ENCODE measurements at regions not wholly inside any gene's neighbourhood (a gene's known extent, or its start where the extent isn't known, plus 50 kb on each side); places are given as distances from the start of the nearest gene placed in this dataset.

- DNase-seq: no peak
These were observed 138.0 kb upstream of the GLI2 start for GRCh38 chr2:120597595-120598193.

- no peak for DNase-seq
These were observed 137.3 kb upstream of the GLI2 start for GRCh38 chr2:120598416-120598815.

DNA sequence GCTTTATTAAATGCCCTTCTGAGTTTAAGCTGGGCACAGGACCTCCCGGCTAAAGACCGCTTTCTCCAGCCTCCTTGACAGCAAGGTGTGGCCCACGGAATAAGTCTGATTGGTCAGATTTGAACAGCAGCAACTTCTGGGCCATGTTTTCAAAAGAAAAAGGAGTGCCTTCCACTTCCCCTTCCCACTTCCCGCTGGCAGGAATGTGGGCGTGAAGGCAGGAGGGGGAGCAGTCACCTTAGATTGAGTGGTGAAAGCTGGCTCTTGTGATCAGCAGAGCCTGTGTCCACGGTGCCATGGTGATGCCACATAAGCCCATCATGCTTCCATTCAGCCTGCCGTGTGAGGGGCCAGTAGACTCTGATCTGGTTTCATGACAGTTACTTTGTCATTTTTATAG is 136.6 kb upstream of the GLI2 start:
- DNase-seq: no peak

DNA sequence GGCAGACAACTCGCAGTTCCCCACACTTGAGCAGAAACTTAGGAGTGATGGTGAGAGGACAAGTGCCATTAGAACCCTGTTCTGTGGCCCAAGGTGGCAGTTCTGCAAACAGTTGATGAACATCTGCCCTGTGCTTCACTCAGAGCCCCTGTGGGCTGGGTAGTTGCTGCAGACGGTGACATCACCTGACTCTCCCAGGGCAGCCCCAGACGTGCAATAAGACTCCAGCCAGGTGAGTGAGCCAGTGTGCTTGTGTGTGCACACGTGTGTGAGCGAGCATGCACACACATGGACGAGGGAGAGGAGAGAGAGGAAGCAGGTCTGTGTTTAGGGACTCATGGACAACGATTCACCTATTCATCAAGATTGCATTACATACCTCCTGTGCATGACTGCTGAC is 136.0 kb upstream of the GLI2 start:
- no peak for DNase-seq

GRCh38 chr2:120600335-120600734 is 135.3 kb upstream of the GLI2 start:
- no peak for DNase-seq

- DNase-seq: no peak
These were observed 134.9 kb upstream of the GLI2 start for GRCh38 chr2:120600786-120601185.

- no peak for DNase-seq
These were observed 134.1 kb upstream of the GLI2 start for GRCh38 chr2:120601566-120601965.

GRCh38 chr2:120602251-120602650 is 133.4 kb upstream of the GLI2 start:
- DNase-seq: no peak

- DNase-seq: no peak
These were observed 130.9 kb upstream of the GLI2 start for GRCh38 chr2:120604767-120605166.

DNA sequence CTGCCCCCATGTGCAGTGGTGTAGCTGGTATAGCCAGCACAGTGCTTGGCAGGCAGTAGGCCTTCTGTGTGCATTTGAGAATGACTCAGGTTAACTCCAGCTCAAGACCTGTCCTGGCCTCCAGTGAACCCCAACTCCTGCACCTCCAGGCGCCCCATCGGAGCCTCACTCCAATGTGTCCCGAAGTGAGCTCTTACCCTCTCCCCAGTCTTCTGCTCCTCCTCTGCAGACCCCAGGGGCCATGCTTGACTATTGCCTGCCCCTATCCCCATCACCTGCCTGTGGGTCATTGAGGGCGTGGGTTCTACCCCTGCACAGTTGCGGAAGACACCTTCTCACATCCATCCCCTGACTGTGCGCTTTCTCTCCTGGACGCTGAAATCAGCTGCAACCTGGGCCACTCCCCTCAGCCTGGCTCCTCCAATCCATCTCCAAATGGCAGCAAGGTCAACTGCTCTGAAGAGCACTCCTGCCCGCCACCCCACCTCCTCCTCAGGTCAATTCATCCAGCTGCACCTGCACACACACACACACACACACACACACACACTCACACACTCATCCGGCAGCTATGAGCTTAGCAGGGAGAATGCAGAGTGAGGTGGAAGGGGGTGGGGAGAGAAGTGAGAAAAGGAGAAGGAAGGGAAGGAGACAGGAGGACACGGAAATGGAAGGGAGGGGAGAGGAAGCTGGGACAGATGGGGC is 130.3 kb upstream of the GLI2 start:
- no peak for DNase-seq

DNA sequence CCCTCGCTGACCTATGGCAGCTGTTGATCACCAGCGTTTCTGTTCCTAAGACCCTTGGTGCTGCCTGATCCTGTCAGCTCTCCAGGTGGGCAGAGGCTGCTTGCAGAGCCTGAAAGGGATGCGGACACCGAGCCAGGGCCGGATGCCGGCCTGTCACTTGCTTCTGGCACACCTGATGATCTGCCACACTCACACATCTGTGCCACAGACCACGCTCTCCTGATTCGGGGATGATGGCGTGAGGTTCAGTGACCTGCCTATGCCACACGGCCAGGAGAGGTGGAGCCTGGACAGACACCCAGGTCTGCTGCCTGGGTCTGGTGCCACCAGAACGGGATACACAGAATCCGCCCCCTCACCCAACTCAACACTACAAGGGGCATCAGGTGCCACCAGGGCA is 129.4 kb upstream of the GLI2 start:
- no peak for DNase-seq

DNA sequence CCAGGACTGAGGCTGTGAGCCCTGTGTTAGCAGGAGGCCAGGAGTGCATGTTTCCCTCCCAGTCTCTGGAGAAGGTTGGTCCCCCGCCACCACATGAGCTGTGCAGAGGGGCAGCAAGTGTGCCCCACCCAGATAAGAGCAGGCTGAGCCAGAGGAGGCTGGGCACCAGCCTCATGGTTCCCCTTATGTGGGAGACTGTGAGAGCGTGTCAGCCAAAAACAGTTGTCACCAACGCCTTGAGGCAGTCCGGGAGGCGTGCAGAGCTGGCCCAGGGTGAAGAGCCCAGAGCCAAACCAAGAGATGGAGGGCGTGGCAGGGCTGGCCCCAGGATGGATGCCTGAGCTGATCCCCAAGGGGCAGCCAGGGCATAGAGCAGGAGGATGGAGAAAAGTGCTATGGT is 128.7 kb upstream of the GLI2 start:
- DNase-seq: no peak

- no peak for DNase-seq
These were observed 128.2 kb upstream of the GLI2 start for GRCh38 chr2:120607506-120607905.

- DNase-seq: no peak
These were observed 127.7 kb upstream of the GLI2 start for GRCh38 chr2:120607996-120608395.

GRCh38 chr2:120609826-120610395 is 125.8 kb upstream of the GLI2 start:
- no peak for DNase-seq

DNA sequence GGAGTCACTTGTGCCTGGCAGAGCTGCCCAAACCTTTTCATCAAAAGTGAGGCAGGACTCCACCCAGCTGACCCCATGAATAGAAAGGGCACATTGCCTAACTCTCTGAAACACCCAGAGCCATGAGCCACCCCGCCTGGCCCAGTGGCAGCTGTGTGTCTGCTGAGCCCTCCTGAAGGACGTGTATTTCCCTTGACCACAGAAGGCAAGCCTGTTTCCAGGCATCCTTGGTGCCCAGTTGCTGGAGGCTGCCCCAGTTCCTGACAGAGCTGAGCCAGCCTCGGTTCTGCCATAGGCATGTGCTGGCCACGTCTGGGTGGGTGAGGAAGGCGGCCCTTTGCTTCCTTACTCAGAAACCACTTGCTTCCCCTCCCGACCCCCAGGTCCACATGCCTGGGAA is 124.7 kb upstream of the GLI2 start:
- DNase-seq: no peak

GRCh38 chr2:120611961-120612360 is 123.7 kb upstream of the GLI2 start:
- no peak for DNase-seq

DNA sequence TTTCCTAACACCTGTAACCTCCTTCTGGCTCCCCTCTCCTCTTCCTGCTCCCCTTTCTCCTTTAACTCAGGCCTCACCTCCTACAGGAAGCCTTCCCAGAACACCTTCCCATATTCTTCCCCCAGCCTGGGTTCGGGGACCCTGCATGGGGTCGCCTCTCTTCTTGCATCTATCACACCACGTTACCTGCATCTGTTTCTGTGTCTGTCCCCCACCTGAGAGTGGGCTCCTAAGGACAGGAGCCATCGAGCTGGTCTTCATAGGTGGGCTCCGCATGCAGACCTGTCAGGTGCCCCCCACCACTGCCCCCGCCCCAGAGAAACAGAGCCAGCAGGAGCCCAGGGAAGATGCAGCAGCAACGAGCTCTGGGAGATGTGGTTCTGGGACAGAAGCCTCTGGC is 123.2 kb upstream of the GLI2 start:
- DNase-seq: no peak

DNA sequence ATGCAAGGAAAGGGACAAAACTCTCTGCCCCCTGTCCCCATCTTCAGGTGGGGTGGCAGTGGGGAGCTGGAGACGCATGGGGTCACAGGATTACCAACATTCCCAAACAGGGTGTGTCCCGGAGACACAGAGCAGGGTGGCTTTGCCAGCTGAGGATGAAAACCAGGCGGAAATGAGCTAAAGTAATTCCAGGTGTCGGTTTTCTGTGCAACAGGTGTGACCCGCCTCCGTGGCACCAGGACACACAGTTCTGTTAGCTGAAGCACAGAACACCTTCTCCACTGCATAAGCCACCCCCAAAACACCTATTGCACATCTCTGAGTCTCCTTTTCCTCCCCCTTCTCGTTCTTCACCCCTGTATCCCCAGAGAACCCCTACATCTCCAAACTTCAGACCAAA is 122.7 kb upstream of the GLI2 start:
- DNase-seq: no peak

- DNase-seq: no peak
These were observed 121.7 kb upstream of the GLI2 start for GRCh38 chr2:120613742-120614571.

DNA sequence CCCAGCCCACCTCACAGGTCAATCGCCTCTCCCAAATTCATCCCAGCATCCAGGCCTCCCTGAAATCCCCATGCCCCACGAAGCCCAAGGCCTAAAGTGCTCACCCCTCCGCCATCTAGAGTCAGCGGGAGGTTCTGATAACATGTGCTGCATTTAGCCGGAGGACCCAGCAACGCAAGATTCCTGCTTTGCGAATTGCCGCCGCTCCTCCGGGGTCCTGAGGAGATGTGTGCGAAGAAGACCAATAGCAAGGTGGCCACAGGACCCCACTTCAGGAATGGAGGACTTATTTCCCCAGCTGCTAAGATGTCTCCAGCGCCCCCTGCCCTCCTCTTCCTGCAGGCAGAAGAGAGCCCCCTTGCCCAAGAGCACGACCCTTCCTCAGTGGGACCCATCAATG is 120.8 kb upstream of the GLI2 start:
- no peak for DNase-seq

- DNase-seq: no peak
These were observed 119.4 kb upstream of the GLI2 start for GRCh38 chr2:120616261-120616660.

- no peak for DNase-seq
These were observed 118.6 kb upstream of the GLI2 start for GRCh38 chr2:120617055-120617454.

DNA sequence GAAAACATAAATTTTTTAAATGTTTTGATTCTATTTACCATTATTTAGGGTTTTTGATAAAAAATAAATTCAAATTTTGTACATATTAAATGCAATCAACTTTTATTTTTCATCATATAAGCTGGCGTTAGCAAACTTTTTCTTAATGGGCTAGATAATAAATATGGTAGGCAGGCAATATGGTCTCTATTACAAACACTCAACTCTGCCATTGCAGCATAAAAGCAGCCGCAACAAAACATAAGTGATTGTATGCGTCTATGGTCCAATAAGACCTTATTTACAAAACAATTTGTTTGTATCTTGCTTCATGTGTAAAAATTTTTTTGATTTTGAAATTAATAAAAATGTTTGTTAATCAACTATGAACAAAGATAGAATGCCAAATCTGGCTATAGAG is 116.8 kb upstream of the GLI2 start:
- no peak for DNase-seq
